Adrenal gland (tissue), 9 donors: ENCODE measurements at regions not wholly inside any gene's neighbourhood (a gene's known extent, or its start where the extent isn't known, plus 50 kb on each side); places are given as distances from the start of the nearest gene placed in this dataset.

ENCODE experiments used
- DNase-seq, 7 donors: peaks; one replicate each; pipeline ENCODE4 v3.0.0-alpha.2; 2019 to 2020
- H3K27ac ChIP-seq, 5 donors: fragments of 200-600 bp; sonication (generic) in 4 of 5; 1 replicate in 3 of 5; 2 replicates in 2 of 5; pipeline versions ENCODE4 v1.5.1 to v1.8.0; 2016 to 2020; ENCODE audit warnings: mild to moderate bottlenecking in 1 of 5
- H3K27me3 ChIP-seq: fragments of 200-600 bp; 2 replicates; pipeline ENCODE4 v1.8.0; 2021
- H3K36me3 ChIP-seq, 2 donors: fragments of 200-600 bp; replicated peaks in 1 of 2; 1 replicate in 1 of 2; 2 replicates in 1 of 2; pipeline versions ENCODE4 v1.5.1 to v1.8.0; 2018 to 2022
- H3K4me1 ChIP-seq, 2 donors: fragments of 200-600 bp; replicated peaks in 1 of 2; 1 replicate in 1 of 2; 2 replicates in 1 of 2; pipeline versions ENCODE4 v1.5.1 to v1.8.0; 2018 to 2021
- H3K4me3 ChIP-seq, 4 donors: fragments of 200-600 bp; sonication (generic) in 3 of 4; one replicate each; pipeline ENCODE4 v1.5.1; 2016 to 2018
- H3K9me3 ChIP-seq, 3 donors: fragments of 200-600 bp; sonication (generic) in 1 of 3; replicated peaks in 1 of 3; 1 replicate in 2 of 3; 2 replicates in 1 of 3; pipeline versions ENCODE4 v1.5.1 to v1.8.0; 2016 to 2021
- POLR2A ChIP-seq, 2 donors: fragments of 450-650 bp; IDR thresholded peaks; one replicate each; pipeline ENCODE4 v1.6.1; 2017; ENCODE audit warnings: antibody characterized with exemption in 2 of 2, mild to moderate bottlenecking in 2 of 2, moderate library complexity in 1 of 2
- WGBS, 4 donors: extraction: QIAGEN DNeasy Blood & Tissue Kit in 2 of 4; methylation state at CpG; one replicate each; pipeline versions ENCODE4 v1.1.5 to v1.1.7; 2013 to 2017; 5-methylcytosine and 5-hydroxymethylcytosine counted together
- intact Hi-C, 2 donors: fragments of 100-400 bp; cut with DNase I; formaldehyde crosslinking; loops; one replicate each; pipeline versions ENCODE4 v1.14.1 to v1.15.0; 2022 to 2023
- TF ChIP-seq, protein P1 (sequence below), 6 experiments: fragments of 450-650 bp in 4 of 6; fragments of 200-600 bp in 2 of 6; sonication (generic) in 1 of 6; IDR thresholded peaks; 1 replicate in 5 of 6; 2 replicates in 1 of 6; pipeline versions ENCODE4 v1.5.1 to v1.8.0; 2016 to 2021; ENCODE audit warnings: antibody characterized with exemption in 6 of 6, mild to moderate bottlenecking in 2 of 6, moderate library complexity in 1 of 6
- donor health status: healthy with polysubstance abuse.
- donor health status: Bipolar disorder and iron deficiency.
- donor health status: DM: yes; HTN: yes; CAD: no.
- donor health status: DM: no; HTN: no; CAD: no.
- donor health status: DM: no; HTN: no; CAD: no.

DNA sequence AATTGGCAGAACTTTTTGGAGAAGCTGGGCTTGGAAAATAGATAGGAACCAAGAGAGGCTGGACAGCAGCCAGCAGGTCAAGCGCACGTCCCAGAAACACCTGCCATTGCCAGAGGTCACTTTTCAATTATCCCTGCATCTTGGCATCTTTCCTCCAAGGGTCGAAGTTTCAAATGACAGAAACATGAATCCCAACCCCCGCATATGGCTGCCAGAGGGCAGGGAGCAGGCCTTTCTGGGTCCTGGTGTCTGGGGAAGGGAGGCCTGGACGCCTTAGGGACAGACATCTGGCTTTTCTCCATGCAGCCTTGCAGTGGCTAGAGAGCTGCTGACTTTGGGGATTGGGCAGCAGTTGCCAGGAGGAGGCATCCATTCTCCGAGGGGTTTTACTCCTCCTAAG lies 164.5 kb upstream of the TPM1 start:
- 69 to 81% (median 71%) methylated on average over 5 to 6 of the region's 6 CpGs for WGBS, 4 donors
- H3K9me3 ChIP-seq = no peaks in the 10 kb centered on the region
- intact Hi-C loops = no loop called here
- TF ChIP-seq POLR2A (IDR thresholded peaks at IDR 0.05) = no peak
- TF ChIP-seq, protein P1, sequence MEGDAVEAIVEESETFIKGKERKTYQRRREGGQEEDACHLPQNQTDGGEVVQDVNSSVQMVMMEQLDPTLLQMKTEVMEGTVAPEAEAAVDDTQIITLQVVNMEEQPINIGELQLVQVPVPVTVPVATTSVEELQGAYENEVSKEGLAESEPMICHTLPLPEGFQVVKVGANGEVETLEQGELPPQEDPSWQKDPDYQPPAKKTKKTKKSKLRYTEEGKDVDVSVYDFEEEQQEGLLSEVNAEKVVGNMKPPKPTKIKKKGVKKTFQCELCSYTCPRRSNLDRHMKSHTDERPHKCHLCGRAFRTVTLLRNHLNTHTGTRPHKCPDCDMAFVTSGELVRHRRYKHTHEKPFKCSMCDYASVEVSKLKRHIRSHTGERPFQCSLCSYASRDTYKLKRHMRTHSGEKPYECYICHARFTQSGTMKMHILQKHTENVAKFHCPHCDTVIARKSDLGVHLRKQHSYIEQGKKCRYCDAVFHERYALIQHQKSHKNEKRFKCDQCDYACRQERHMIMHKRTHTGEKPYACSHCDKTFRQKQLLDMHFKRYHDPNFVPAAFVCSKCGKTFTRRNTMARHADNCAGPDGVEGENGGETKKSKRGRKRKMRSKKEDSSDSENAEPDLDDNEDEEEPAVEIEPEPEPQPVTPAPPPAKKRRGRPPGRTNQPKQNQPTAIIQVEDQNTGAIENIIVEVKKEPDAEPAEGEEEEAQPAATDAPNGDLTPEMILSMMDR (IDR thresholded peaks at IDR 0.05) = no peak
- no peaks in the 10 kb centered on the region for H3K27me3 ChIP-seq
- H3K4me1 ChIP-seq = no peaks in the 10 kb centered on the region
- H3K4me3 ChIP-seq = no peak overlapping the region
- no peaks in the 10 kb centered on the region for H3K36me3 ChIP-seq
- no peak overlapping the region for H3K27ac ChIP-seq
- DNase-seq = no peak

DNA sequence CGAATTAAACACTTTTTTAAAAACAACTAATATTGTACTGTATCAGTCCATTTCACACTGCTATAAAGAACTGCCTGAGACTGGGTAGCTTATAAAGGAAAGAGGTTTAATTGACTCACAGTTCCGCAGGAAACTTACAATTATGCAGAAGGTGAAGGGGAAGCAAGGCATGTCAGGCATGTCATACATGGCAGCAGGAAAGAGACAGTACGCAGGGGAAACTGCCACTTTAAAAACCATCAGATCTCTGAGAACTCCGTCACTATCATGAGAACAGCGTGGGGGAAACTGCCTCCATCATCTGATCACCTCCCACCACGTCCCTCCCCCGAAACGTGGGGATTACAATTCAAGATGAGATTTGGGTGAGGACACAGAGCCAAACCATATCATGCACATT lies 162.8 kb upstream of the TPM1 start:
- no peak overlapping the region for H3K27ac ChIP-seq
- no peak for TF ChIP-seq POLR2A (IDR thresholded peaks at IDR 0.05)
- TF ChIP-seq, protein P1 (IDR thresholded peaks at IDR 0.05) = no peak
- H3K36me3 ChIP-seq = no peaks in the 10 kb centered on the region
- no peak for DNase-seq
- intact Hi-C loops = no loop called here
- no peaks in the 10 kb centered on the region for H3K27me3 ChIP-seq
- 46 to 63% (median 52%) methylated on average over 8 of the region's 8 CpGs for WGBS, 4 donors
- no peaks in the 10 kb centered on the region for H3K4me1 ChIP-seq
- no peaks in the 10 kb centered on the region for H3K9me3 ChIP-seq
- H3K4me3 ChIP-seq = no peak overlapping the region

DNA sequence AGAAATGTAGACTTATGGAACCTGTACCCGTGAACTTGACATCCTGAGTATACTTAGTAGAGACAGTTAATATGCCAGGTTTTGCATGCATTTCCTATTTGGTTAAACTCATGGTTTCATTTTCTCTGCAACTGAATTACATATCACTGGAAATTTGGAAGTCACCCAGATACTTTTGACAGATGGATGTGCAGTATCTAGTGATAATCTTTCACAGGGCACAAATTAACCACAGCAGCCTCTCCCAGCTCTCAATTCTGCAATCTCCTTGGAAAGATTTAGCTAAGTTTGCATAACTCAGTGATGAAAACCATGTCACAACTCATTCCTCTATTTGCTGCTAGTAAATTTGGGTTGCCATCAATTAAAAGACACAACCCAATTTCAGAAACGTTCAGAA lies 162.3 kb upstream of the TPM1 start:
- H3K27me3 ChIP-seq = no peaks in the 10 kb centered on the region
- H3K36me3 ChIP-seq = no peaks in the 10 kb centered on the region
- no peak overlapping the region for H3K27ac ChIP-seq
- H3K4me1 ChIP-seq = no peaks in the 10 kb centered on the region
- no peaks in the 10 kb centered on the region for H3K9me3 ChIP-seq
- intact Hi-C loops = no loop called here
- no peak for DNase-seq
- TF ChIP-seq, protein P1 (IDR thresholded peaks at IDR 0.05) = no peak
- TF ChIP-seq POLR2A (IDR thresholded peaks at IDR 0.05) = no peak
- no peak overlapping the region for H3K4me3 ChIP-seq
- WGBS, 4 donors = 35 to 39% (median 37%) methylated on average over 2 of the region's 2 CpGs

DNA sequence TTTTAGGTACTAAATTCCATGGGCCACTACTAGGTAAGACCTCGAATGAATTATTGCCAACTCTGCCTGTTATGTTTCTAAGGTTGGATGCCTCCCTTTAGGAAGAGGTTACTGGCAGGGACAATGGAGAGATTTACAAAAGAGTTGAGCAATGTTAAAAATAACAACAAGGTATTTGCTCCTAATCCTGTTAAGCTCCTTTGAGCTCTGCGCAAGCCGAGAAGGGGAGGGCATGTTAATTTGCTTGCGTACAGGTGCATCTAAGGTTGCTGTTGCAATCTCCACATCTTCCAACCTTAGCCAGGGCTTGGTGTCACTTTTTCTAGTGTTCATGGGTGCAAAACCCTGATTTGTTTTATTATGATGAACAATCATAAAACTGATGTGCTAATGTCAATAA lies 161.5 kb upstream of the TPM1 start:
- H3K36me3 ChIP-seq = no peaks in the 10 kb centered on the region
- no peaks in the 10 kb centered on the region for H3K4me1 ChIP-seq
- TF ChIP-seq, protein P1 (IDR thresholded peaks at IDR 0.05) = no peak
- no peak for TF ChIP-seq POLR2A (IDR thresholded peaks at IDR 0.05)
- H3K27ac ChIP-seq = no peak overlapping the region
- 81 to 96% (median 94%) methylated on average over 4 of the region's 4 CpGs for WGBS, 4 donors
- H3K27me3 ChIP-seq = no peaks in the 10 kb centered on the region
- intact Hi-C loops = no loop called here
- no peaks in the 10 kb centered on the region for H3K9me3 ChIP-seq
- H3K4me3 ChIP-seq = no peak overlapping the region
- DNase-seq = no peak
